Mesenchymal stem cell (in vitro differentiated cells and primary cell): ENCODE measurements at regions not wholly inside any gene's neighbourhood (a gene's known extent, or its start where the extent isn't known, plus 50 kb on each side); places are given as distances from the start of the nearest gene placed in this dataset.

Source experiments
- DNase-seq: peaks from one replicate; pipeline ENCODE4 v3.0.0-alpha.2; 2013
- H2AFZ ChIP-seq: one replicate; pipeline ENCODE4 v1.6.1; 2013; ENCODE audit warnings: low read depth, mild to moderate bottlenecking, control low read depth, inconsistent platforms, low read length, moderate library complexity
- H2AK5ac ChIP-seq: 2 replicates; pipeline ENCODE4 v1.6.1; 2013; ENCODE audit warnings: low read length, moderate library complexity, mild to moderate bottlenecking, inconsistent platforms; ENCODE audit not compliant: severe bottlenecking
- H2BK120ac ChIP-seq: one replicate; pipeline ENCODE4 v1.6.1; 2013; ENCODE audit warnings: low read depth, mild to moderate bottlenecking, inconsistent platforms, low read length, moderate library complexity
- H2BK12ac ChIP-seq, 2 experiments: one replicate each; pipeline ENCODE4 v1.6.1; 2013; ENCODE audit warnings: inconsistent platforms in 2 of 2, low read length in 2 of 2, mild to moderate bottlenecking in 2 of 2, moderate library complexity in 2 of 2, control low read depth in 1 of 2
- H2BK15ac ChIP-seq: one replicate; pipeline ENCODE4 v1.6.1; 2013; ENCODE audit warnings: mild to moderate bottlenecking, low read depth, inconsistent platforms; ENCODE audit not compliant: poor library complexity, severe bottlenecking
- H2BK5ac ChIP-seq: 2 replicates; pipeline ENCODE4 v1.6.1; 2013; ENCODE audit warnings: low read depth, mild to moderate bottlenecking, low read length, control low read depth, inconsistent platforms; ENCODE audit not compliant: poor library complexity, severe bottlenecking
- H3K14ac ChIP-seq, 2 experiments: one replicate each; pipeline ENCODE4 v1.6.1; 2013; ENCODE audit warnings: inconsistent platforms in 2 of 2, low read length in 2 of 2, control low read depth in 1 of 2, mild to moderate bottlenecking in 1 of 2, moderate library complexity in 1 of 2
- H3K18ac ChIP-seq, 2 experiments: one replicate each; pipeline ENCODE4 v1.6.1; 2013; ENCODE audit warnings: inconsistent platforms in 2 of 2, low read length in 2 of 2, control low read depth in 1 of 2, low read depth in 1 of 2, mild to moderate bottlenecking in 1 of 2
- H3K23ac ChIP-seq, 2 experiments: one replicate each; pipeline ENCODE4 v1.6.1; 2013; ENCODE audit warnings: inconsistent platforms in 2 of 2, low read length in 2 of 2, mild to moderate bottlenecking in 2 of 2, moderate library complexity in 2 of 2, control low read depth in 1 of 2
- H3K27ac ChIP-seq: 2 replicates; pipeline ENCODE4 v1.5.1; 2013; ENCODE audit warnings: mild to moderate bottlenecking, moderate library complexity, low read length, control low read depth, inconsistent platforms; ENCODE audit not compliant: poor library complexity, severe bottlenecking
- H3K27me3 ChIP-seq, 2 experiments: 2 replicates each; pipeline versions ENCODE4 v1.6.1 to v1.7.0; 2013; ENCODE audit warnings: low read length in 2 of 2, mild to moderate bottlenecking in 2 of 2, moderate library complexity in 2 of 2, control low read depth in 1 of 2, inconsistent platforms in 1 of 2; ENCODE audit not compliant: control insufficient read depth in 1 of 2, insufficient read depth in 1 of 2
- H3K36me3 ChIP-seq, 2 experiments: 2 replicates each; pipeline versions ENCODE4 v1.6.1 to v1.7.0; 2013; ENCODE audit warnings: low read length in 2 of 2, control low read depth in 1 of 2, inconsistent platforms in 1 of 2, low read depth in 1 of 2, mild to moderate bottlenecking in 1 of 2; ENCODE audit not compliant: insufficient read depth in 2 of 2, control insufficient read depth in 1 of 2
- H3K4ac ChIP-seq, 2 experiments: one replicate each; pipeline ENCODE4 v1.6.1; 2013; ENCODE audit warnings: inconsistent platforms in 2 of 2, low read length in 2 of 2, mild to moderate bottlenecking in 2 of 2, moderate library complexity in 2 of 2, control low read depth in 1 of 2, low read depth in 1 of 2
- H3K4me1 ChIP-seq: 2 replicates; pipeline ENCODE4 v1.6.1; 2013; ENCODE audit warnings: low read depth, low read length, control low read depth; ENCODE audit not compliant: control insufficient read depth, insufficient read depth
- H3K4me2 ChIP-seq: 2 replicates; pipeline ENCODE4 v1.6.1; 2013; ENCODE audit warnings: low read length, mild to moderate bottlenecking, inconsistent platforms; ENCODE audit not compliant: poor library complexity, severe bottlenecking
- H3K4me3 ChIP-seq, 2 experiments: 2 replicates each; pipeline versions ENCODE4 v1.5.1 to v1.7.0; 2013; ENCODE audit warnings: low read length in 2 of 2, mild to moderate bottlenecking in 2 of 2, control low read depth in 1 of 2, low read depth in 1 of 2; ENCODE audit not compliant: insufficient read depth in 1 of 2
- H3K79me1 ChIP-seq: replicated peaks from 2 replicates; pipeline ENCODE4 v1.6.1; 2013; ENCODE audit warnings: mild to moderate bottlenecking, control low read depth, low read length, inconsistent platforms; ENCODE audit not compliant: poor library complexity, severe bottlenecking
- H3K9ac ChIP-seq: 2 replicates; pipeline ENCODE4 v1.7.0; 2013; ENCODE audit warnings: mild to moderate bottlenecking, low read length, moderate library complexity
- H3K9me3 ChIP-seq: 2 replicates; pipeline ENCODE4 v1.7.0; 2013; ENCODE audit warnings: mild to moderate bottlenecking, low read length; ENCODE audit not compliant: control insufficient read depth
- H4K8ac ChIP-seq: one replicate; pipeline ENCODE4 v1.6.1; 2013; ENCODE audit warnings: inconsistent platforms, mild to moderate bottlenecking, low read length, moderate library complexity
- H4K91ac ChIP-seq: one replicate; pipeline ENCODE4 v1.6.1; 2013; ENCODE audit warnings: mild to moderate bottlenecking, low read length, inconsistent platforms
- WGBS: methylation state at CpG from one replicate; pipeline ENCODE4 v1.1.7; 2013; ENCODE audit warnings: mixed read lengths; 5-methylcytosine and 5-hydroxymethylcytosine counted together

- Histone ChIP-seq H2AFZ (no peak overlapping the region), H3K79me1 (no peaks in the 10 kb centered on the region), H3K27me3 (no peaks in the 10 kb centered on the region), H3K4me2 (no peak overlapping the region), H2BK15ac (no peak overlapping the region), H3K9ac (no peak overlapping the region), H3K14ac (no peak overlapping the region), H3K4me3 (no peak overlapping the region), H3K4ac (no peak overlapping the region), H4K8ac (no peak overlapping the region), H3K4me1 (peaks cover 1% of the 10 kb centered on the region), H4K91ac (no peak overlapping the region), H3K27ac (no peak overlapping the region), H3K18ac (no peak overlapping the region), H2BK12ac (no peak overlapping the region), H2BK5ac (no peak overlapping the region), H3K9me3 (no peaks in the 10 kb centered on the region), H3K36me3 (no peaks in the 10 kb centered on the region), H2AK5ac (no peak overlapping the region), H2BK120ac (no peak overlapping the region), H3K23ac (no peak overlapping the region)
- no peak for DNase-seq
Observed at GRCh38 chr12:63326260-63326659, 175.3 kb upstream of the AVPR1A start.

- H3K27me3 ChIP-seq = no peaks in the 10 kb centered on the region
- H3K4me3 ChIP-seq = no peak overlapping the region
- H2BK120ac ChIP-seq = no peak overlapping the region
- H3K9ac ChIP-seq = no peak overlapping the region
- no peak overlapping the region for H4K91ac ChIP-seq
- H3K27ac ChIP-seq = no peak overlapping the region
- no peak for DNase-seq
- no peak overlapping the region for H3K4me2 ChIP-seq
- H3K4ac ChIP-seq = no peak overlapping the region
- H2BK12ac ChIP-seq = no peak overlapping the region
- no peak overlapping the region for H2BK5ac ChIP-seq
- no peak overlapping the region for H4K8ac ChIP-seq
- no peak overlapping the region for H2BK15ac ChIP-seq
- H3K9me3 ChIP-seq = no peaks in the 10 kb centered on the region
- no peak overlapping the region for H3K18ac ChIP-seq
- no peaks in the 10 kb centered on the region for H3K79me1 ChIP-seq
- peaks cover 1% of the 10 kb centered on the region for H3K4me1 ChIP-seq
- 36% methylated on average over 1 of the region's 1 CpG for WGBS
- no peaks in the 10 kb centered on the region for H3K36me3 ChIP-seq
- H2AK5ac ChIP-seq = no peak overlapping the region
- no peak overlapping the region for H3K14ac ChIP-seq
- H3K23ac ChIP-seq = no peak overlapping the region
- no peak overlapping the region for H2AFZ ChIP-seq
Observed at GRCh38 chr12:63325757-63326156, 174.8 kb upstream of the AVPR1A start.

- Histone ChIP-seq H3K4me1 (peaks cover 4% of the 10 kb centered on the region), H2AK5ac (no peak overlapping the region), H3K9me3 (no peaks in the 10 kb centered on the region), H3K27ac (no peak overlapping the region), H2BK12ac (no peak overlapping the region), H2BK120ac (no peak overlapping the region), H4K91ac (no peak overlapping the region), H3K27me3 (no peaks in the 10 kb centered on the region), H2AFZ (no peak overlapping the region), H3K4me2 (no peak overlapping the region), H2BK15ac (no peak overlapping the region), H3K18ac (no peak overlapping the region), H3K14ac (no peak overlapping the region), H3K36me3 (no peaks in the 10 kb centered on the region), H3K4ac (no peak overlapping the region), H4K8ac (no peak overlapping the region), H2BK5ac (no peak overlapping the region), H3K9ac (no peak overlapping the region), H3K79me1 (no peaks in the 10 kb centered on the region), H3K4me3 (no peak overlapping the region), H3K23ac (no peak overlapping the region)
- 66% methylated on average over 2 of the region's 2 CpGs for WGBS
- no peak for DNase-seq
Observed at GRCh38 chr12:63323942-63324341, 172.9 kb upstream of the AVPR1A start.

- Histone ChIP-seq H3K23ac (no peak overlapping the region), H2AFZ (no peak overlapping the region), H3K4ac (no peak overlapping the region), H3K14ac (no peak overlapping the region), H4K8ac (no peak overlapping the region), H4K91ac (no peak overlapping the region), H3K36me3 (no peaks in the 10 kb centered on the region), H3K9ac (no peak overlapping the region), H3K4me2 (no peak overlapping the region), H3K9me3 (no peaks in the 10 kb centered on the region), H2BK5ac (no peak overlapping the region), H2AK5ac (no peak overlapping the region), H2BK120ac (no peak overlapping the region), H3K27me3 (no peaks in the 10 kb centered on the region), H3K4me1 (peaks cover 4% of the 10 kb centered on the region), H3K4me3 (no peak overlapping the region), H3K79me1 (no peaks in the 10 kb centered on the region), H3K18ac (no peak overlapping the region), H3K27ac (no peak overlapping the region), H2BK12ac (no peak overlapping the region), H2BK15ac (no peak overlapping the region)
- WGBS = 81% methylated on average over 2 of the region's 2 CpGs
- no peak for DNase-seq
Observed at GRCh38 chr12:63321373-63321772, 170.4 kb upstream of the AVPR1A start.
